Activated CD4-positive, alpha-beta T cell treated with anti-CD3 and anti-CD28 coated beads for 48 hours (primary cell): ENCODE measurements at regions not wholly inside any gene's neighbourhood (a gene's known extent, or its start where the extent isn't known, plus 50 kb on each side); places are given as distances from the start of the nearest gene placed in this dataset.
"Not testable (repeated sequence)": the region's sequence is repeated elsewhere in the genome, so short reads cannot be mapped to it uniquely, and the experiment has no call there.

Experiments
- DNase-seq: peaks from one replicate; pipeline ENCODE4 v3.0.0-alpha.2; 2020

DNA sequence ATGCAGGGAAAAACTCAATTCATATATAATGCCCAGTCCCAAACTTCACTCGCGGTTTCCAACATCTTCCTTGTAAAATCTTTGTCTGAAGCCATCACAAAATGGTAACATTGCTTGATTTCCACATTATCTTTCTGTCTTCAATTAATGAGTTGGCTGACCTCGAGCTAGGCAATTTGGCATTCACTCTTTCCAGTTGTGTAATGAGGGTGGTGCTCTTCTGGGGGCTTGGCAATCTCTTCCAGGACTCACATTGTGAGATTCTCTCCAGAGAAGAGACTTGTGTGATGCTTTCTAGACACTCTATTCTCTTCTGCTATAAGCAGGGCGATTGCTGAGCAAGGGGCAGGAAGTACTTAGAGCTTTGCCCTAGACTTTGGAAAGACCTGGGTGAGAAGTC, 179.5 kb downstream of the JCAD start:
- DNase-seq = no peak

DNA sequence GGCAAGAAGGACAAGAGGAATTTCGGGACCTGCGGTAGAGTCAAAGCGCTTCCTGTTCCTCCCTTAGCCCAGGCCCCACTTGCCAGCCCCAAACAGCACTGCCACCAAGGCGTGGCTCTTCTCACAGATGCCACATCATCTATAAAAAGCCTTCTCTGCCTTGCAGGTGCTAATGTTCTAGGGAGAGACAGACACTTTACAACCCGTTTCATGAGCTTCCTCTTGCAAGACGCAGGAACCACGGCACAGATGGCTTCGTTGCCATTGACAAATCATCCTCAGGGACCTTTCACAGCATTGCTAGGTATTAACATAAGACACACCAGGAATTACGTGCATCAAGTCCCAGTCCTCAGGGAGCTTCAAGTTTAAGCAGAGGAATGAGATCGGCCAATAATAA, 180.9 kb downstream of the JCAD start:
- no peak for DNase-seq

DNA sequence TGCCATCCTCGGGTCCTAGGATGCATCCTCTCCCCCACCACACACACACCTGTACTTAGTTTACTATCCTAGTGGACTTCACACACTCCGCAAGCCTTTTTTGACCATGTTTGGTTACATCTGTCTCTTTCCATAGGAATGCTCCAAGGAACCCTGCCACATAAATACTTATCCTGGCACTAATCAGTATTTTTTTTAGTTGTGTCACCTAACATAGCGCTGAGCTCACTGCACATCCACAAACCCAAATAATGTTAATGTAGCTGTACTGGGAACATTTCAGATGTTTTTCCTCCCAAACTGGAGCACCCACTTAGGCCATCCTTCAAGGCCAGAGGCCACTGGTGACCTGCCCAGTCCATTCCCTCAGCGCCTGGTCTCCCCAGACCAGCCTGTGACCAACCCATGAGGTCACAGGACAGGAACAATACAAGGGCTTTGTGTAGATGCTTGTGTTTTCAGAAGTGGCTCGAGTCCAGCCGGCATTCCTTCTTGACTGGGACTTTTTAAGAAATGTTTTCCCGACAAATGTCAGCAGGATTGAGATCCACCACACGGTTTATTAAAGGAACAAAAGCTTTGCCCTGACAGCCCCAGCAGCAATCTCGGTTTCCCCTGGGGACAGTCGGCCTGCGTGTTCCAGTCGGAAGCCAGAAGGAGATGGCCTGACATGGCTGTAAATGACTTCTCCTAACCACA, 181.4 kb downstream of the JCAD start:
- DNase-seq = no peak

DNA sequence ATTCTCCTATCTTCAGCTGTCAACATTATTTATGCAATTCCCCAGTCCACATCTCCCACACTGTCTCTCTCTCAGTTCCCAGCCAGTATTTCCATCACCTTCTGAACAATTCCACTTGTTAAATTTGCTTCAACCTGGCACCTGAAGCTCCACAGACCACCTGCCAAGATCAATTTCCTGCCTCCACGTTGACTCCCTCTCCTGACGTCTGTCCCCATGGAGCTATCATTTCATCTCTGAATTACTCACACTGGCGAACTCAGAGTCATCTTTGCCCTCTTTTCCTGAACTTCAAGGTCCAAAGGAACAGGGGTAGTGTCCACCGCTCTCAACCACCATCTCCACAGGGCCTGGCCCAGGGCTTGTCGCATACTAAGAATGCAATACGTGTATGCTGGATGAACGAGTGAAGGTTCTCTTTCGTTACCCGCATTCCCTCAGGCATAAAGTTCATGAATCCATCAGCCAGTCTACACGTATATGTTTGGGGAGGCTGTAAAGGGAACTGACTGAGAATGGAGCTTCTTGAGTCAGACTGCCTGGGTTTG, 183.3 kb downstream of the JCAD start:
- no peak for DNase-seq

DNA sequence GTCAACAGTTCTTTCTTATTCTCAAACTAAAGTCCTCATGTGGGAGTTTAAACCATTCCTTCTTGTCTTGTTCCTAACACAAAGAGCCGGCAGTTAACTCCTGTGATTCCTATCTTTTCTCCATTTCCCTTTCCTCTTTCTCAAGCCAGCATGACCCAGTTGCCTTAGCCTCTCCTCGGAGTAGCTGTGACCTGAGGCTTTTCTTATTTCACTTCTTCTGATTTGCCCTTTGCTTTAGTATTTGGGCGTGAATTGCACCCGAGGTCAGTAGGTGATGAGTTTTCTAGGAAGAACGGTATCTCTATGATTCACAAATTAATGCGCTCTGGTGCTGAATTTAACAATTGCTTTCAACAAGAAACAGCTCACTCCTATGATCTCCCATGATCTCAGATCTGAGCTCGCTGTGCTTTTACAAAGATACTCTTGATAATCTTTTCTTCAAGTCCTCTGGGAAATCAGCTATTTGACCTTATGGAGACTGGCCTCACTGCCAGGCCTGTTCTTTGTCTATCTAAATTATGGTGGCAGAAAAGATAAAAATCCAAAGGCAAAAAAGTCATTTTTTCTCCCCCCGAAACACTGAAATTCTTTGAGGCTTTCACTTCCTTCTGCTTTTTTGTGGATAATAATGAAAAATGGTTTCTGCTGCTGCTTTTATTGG, 184.6 kb downstream of the JCAD start:
- no peak for DNase-seq

DNA sequence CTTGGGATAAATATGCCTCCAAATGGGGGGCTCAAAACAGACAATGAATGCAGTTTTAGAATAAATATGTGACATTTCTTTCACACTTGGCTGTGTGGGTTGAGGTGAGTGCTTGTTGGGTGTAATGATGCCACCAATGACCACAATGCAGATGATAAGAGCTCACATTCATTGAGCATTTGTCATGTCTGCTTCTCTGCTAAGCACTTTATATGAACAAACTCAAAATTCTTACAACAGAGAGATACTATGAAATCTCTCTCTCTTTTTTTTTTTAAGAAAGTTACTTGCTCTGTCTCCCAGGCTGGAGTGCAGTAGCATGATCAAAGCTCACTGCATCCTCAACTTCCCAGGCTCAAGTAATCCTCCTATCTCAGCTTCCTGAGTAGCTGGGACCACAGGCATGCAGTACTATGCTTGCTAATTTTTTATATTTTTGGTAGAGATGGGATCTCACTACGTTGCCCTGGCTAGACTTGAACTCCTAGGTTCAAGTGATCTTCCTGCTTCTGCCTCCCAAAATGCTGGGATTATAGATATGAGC, 185.4 kb downstream of the JCAD start:
- DNase-seq = no peak

DNA sequence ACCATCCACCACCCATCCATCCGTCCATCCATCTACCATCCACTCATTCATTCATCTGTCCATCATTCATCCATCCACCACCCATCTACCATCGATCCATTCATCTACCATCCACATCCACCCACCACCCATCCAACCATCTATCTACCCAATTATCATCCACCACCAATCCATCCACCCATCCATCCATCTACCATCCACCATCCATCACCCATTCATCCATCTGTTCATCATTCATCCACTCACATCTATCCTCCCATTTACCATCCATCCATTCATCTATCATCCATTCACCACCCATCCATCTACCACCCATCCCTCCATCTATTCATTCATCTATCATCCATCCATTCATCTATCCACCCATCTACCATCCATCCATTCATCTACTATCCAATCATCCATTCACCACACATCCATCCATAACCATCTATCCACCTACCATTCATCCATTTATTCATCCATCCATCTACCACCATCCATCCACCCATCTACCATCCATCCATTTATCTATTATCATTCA, 188.8 kb downstream of the JCAD start:
- DNase-seq = no peak

DNA sequence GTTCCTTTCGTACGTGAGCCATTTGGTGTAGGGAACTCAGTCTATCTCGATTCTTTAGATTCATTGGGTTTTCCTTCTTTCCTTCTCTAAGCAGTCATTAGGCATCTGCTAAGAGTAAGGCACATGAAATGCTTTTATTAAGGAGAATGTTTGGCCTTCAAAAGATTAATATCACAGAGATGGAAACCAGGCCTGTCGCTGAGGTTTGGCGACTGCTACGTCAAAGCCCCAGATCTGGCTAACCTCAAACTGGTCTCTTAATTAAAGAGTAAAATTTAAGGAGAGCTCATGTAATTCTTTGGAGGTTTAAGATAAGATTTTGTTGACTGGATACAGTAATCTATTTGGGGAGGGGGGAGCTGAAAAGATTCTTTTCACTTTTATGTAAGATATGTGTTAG, 189.8 kb downstream of the JCAD start:
- DNase-seq = no peak

DNA sequence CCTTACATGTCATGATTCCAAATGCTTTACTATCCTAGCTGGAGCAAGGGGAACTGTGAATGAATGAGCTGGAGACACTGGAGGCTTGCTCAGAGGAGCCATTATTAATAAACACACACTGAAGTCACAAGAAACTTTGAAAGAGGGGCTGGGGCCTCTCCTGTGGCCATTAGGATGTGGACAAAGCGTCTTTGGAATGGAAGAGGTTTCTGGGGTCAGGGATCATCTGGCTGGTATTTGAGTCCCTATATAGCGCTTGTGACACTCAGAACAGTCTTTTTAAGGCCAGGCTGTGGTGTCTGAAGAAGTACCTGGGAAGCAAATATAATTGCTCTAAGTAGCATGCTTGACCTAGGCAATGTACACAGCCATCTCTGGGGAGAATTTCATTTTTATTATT, 193.0 kb downstream of the JCAD start:
- DNase-seq = no peak

DNA sequence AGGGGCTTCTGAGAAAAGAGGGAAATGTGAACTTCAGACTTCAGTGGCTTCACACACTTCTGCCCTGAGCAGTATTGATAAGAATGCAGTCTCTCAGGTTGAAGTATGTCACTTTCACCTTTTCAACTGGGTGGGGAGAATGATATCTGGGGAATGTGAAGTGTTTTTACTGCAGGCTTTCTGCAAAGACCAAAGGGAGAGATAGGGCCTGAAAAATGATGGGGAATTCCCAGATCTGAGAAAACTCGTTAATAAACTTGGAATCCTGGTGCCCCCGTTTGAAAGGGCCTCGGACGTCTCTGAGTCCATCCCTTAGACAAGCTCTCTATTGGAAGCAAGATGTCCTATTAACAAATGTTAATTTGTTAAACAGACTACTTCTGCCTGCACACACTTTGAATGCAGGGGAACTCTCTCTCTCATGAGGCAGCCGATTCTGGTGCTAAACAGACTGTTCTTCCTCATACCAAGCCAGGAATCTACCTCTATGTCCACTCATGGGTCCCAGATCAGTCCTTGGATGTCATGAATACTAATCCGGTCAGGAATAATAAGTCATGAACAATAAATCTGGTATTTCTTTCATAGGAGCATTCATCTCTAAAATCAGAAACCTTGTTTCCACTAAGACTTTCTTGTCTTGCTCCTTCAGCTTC, 193.6 kb downstream of the JCAD start:
- no peak for DNase-seq

DNA sequence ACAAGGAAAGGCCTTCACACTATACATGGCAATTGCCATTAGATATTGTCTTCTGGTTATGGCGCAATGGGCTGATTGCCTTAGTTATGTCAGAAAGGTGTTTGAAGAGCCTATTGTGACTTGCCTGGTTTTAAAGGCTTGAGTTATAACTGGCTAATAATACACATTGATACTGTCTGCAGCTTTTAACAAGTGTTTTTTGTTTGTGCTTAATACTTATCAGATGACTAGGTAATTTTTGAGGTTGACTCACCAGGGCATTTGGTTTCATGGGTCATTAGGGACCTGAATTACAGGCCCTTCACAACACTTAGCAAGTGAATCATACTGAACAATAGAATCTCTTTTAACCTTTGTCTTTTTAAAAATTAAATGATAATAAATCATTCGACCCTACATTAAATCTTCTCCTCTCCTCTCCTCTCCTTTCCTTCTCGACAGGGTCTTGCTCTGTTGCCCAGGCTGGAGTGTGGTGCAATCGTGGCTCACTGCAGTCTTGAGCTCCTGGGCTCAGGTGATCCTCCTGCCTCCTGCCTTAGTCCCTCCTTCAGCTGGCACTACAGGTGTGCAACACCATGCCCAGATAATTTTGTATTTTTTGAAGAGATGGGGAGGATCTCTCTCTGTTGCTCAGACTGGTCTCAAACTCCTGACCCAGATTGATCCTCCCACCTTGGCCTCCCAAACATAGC, 196.3 kb downstream of the JCAD start:
- DNase-seq = no peak

DNA sequence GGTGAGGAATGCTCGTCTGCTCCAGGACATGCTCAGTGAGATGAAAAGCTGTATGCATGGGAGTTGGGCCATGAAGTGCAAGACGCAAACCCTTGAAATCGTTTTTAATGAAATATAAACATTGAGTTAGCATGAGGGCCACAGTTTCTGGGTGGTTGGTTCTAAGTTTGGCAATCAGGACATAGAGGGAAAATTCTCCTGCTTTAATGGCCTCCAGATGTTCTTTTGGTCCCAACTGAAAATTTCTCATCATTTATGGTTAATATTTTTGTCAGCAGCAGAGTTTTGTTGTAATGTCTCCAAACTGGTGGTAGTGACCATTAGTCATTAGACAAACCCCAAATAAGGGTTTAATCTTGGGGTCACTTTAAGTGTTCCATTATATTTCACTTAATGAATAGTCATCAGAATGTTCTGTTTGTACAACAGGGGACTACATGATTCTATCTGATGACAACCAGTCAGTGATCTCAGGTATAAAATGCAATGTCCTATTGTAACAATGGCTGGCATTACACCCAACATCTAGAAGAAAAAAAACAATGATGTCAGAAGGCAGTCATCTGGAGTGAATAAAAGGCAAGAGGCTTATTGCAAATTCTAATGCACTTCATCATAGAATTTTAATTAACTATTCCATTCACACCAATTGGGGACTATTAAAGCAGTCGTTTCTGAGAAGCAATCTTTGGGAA, 197.4 kb downstream of the JCAD start:
- no peak for DNase-seq

DNA sequence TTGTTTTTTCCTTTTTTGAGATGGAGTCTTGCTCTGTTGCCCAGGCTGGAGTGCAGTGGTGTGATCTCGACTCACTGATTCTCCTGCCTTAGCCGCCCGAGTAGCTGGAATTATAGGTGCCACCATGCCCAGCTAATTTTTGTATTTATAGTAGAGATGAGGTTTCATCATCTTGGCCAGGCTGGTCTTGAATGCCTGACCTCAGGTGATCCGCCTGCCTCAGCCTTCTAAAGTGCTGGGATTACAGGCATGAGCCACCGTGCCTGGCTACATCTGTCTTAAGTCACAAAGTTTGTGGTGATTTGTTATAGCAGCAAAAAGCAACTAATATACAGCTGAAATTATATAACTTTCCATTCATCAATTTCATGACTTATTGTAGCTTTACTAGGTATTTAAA, 198.2 kb downstream of the JCAD start:
- not testable (repeated sequence) for DNase-seq

DNA sequence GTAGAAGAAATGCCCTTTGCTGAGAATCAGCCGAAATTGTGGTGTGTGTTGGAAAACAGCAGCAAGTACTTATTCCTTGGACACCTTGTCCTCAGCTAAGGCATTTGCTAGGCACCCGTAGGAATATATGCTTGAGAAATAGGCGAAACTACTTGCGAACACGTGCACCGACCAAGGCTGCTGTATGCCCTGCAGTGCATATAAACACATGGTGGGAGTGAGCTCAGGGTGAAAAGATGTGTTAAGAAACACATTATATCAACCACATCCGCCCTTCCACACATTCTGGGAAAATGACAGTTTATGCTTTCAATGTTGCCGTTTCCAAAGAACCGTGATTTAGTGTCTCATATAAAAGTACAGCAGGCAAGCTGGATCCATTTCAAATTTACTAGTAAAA, 199.2 kb downstream of the JCAD start:
- no peak for DNase-seq

DNA sequence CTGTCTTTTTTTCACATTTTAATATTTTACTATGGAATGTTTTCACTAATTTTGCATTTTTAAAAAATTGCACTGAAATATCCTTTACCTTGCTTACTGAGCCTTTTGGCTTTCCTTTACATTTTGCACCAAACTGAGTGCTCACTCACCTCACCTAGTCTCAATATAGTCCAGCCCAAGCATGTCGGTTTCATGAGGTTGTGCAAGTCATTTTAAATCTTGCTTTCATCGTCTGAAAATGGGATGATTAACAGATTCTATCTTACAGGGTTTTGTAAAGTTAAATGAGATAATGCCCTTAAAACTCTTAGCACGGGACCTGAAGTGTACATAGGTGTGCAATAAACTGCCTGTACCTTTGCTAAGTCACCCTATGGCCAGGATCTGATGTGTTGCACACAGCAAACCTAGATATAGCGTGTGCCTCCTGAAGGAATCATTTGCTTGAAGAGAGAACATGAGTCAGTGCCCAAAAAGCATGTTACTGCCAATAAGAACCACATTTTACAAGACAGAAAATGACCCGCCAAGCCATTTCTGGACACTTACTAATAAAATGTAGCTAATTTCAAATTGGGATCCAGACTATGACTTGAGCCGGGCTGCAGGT, 199.8 kb downstream of the JCAD start:
- DNase-seq = no peak

DNA sequence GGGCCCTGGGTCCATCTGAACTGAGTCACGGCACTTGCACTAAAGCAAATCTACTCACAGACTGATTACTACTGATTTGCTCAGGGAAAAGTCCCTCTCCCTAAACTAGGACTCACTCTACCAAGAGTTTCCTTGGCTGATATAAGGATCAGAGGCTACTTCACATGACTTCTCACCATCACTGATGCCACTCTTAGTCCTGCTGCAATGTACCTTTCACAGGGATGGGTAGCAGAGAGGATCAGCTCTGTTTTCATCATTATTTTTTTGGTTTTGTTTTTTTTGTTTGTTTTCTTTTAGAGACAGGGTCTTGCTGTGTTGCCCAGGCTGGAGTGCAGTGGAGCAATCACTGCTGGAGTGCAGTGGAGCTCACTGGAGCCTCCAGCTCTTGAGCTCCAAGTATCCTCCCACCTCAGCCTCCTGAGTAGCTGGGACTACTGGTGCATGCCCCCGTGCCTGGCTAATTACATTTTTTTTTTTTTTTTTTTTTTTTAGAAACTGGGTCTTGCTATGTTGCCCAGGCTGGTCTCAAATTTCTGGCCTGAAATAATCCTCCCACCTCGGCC, 200.6 kb downstream of the JCAD start:
- no peak for DNase-seq

DNA sequence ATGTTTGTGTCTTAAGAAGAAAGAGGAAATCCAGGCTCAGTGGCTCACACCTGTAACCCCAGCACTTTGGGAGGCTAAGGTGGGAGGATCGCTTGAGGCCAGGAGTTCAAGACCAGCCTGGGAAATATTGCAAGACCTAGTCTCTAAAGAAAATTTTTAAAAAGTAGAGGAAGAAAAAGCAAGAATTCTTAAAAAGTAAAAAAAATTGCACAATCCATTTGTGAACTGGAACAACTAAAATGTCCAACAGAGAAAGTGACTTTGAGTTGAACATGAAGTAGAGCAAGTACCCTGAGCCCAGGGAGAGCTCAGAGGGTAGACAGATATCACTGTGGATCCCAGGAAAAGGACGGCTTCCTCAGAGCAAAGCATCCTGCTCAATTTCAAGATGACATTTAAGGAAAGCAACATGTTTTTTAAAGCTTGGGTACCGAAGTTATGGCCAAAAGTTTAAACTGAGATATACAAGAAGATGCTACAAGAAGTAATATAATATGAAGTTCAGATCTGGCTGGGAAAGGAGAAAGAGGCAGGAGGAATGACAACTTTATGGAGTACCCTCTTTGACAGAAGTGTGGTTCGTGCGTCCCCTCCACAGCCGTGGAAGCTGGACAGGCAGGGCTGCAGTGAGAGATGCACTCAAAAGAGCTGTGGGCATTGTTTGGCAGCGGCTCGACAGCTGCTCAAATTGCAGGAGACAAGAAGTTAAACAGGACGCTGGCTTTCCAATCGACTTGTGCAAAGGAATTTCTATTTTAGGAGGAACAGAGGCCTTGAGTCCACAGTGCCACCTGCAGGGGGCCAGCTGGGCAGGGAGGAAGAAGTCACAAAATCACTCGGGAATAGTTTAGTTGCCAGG, 201.3 kb downstream of the JCAD start:
- no peak for DNase-seq

DNA sequence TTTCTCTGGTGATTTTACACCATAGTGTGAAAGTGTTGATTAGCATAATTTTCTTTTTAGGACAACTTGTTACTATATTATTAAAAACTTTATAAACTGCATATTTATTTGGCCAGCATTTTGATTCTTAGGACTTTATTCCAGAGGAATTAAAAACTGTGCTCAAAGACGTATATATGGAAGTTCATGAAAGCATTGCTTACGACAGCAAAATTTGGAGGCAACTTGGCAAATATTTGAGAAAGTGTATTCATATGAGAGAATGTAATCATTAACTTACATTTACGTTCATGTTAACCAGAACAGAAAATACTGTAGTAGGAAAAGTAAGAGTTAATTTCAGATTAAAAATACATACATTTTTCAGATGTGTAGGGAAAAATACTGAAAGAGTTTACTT, 203.1 kb downstream of the JCAD start:
- no peak for DNase-seq

DNA sequence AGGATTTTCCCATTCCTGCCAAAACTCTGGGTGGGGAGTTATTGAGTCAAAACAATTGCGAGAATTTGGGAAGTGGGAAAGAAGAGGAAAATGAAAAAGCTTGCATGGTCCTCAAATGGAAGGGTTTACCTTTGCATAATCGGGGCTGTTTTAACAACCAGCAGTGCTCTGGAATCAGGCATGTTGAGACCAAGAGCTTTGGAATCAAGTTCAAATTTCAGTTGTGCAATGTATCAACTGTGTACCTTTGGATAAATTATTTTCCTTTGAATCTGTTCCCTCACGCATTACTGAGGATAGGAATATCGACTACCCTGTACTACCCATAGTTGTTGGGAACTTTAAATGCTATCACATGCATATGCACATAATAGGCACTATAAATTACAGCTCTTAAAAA, 205.5 kb downstream of the JCAD start:
- no peak for DNase-seq

DNA sequence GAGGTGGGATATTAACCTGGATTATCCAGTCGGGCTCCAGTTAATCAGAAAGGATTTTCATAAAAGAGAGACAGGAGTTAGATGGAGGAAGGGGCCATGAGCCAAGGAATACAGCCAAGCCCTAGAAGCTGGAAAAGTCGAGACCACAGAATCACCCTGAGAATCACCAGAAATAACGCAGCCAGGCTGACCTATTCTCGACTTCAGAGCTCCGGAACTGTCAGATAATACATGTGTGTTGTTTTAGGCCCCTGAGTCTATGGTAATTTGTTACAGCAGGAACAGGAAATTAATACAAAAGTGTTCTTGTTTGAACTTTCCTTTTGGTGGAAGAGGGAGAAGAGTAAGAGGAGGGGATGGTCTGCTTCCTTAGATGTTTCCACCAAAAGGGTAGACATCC, 208.1 kb downstream of the JCAD start:
- no peak for DNase-seq

DNA sequence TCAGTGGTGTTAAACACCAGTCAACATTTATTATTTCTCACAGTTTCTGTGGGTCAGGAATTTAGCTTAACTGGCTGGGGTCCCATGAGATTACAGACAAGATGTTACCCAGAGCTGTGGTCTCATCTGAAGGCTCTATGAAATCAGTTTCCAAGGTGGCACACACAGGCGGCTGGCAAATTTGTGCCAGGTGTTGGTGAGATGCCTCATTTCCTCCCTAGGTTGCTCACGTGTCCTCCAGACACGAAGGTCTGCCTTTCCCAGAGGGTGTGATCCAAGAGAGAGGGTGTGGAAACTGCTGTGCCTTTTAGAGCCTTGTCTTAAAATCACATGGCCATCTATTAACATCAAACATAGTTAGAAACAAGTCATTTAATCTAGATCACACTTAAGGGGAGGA, 209.0 kb downstream of the JCAD start:
- DNase-seq = no peak
